Kidney (tissue), 13 donors: ENCODE measurements at regions not wholly inside any gene's neighbourhood (a gene's known extent, or its start where the extent isn't known, plus 50 kb on each side); places are given as distances from the start of the nearest gene placed in this dataset.

ENCODE experiments used
- DNase-seq, 5 donors: peaks; one replicate each; pipeline ENCODE4 v3.0.0-alpha.2; 2013 to 2020
- FAIRE-seq: peaks from 2 replicates; lab custom pipeline; 2012; peaks lifted over from hg19 to GRCh38; lab: Jason Lieb, UNC
- H3K27ac ChIP-seq, 2 donors: one replicate each; pipeline ENCODE4 v1.7.0; 2013; ENCODE audit warnings: low read depth in 2 of 2, low read length in 2 of 2, inconsistent platforms in 1 of 2
- H3K27me3 ChIP-seq: one replicate; pipeline ENCODE4 v1.7.1; 2013; ENCODE audit warnings: low read length, inconsistent platforms; ENCODE audit not compliant: control insufficient read depth, insufficient read depth
- H3K36me3 ChIP-seq, 3 donors: one replicate each; pipeline versions ENCODE4 v1.7.0 to v1.7.1; 2013; ENCODE audit warnings: low read length in 3 of 3, control low read depth in 1 of 3, inconsistent platforms in 1 of 3; ENCODE audit not compliant: insufficient read depth in 3 of 3, control insufficient read depth in 2 of 3
- H3K4me1 ChIP-seq, 3 donors: one replicate each; pipeline versions ENCODE4 v1.7.0 to v1.7.1; 2013; ENCODE audit warnings: low read length in 3 of 3, inconsistent platforms in 1 of 3, low read depth in 1 of 3; ENCODE audit not compliant: control insufficient read depth in 2 of 3, insufficient read depth in 2 of 3
- H3K4me3 ChIP-seq, 3 donors: one replicate each; pipeline versions ENCODE4 v1.7.0 to v1.8.1; 2013; ENCODE audit warnings: low read length in 3 of 3, control low read depth in 1 of 3, inconsistent platforms in 1 of 3
- H3K9ac ChIP-seq, 3 donors: one replicate each; pipeline versions ENCODE4 v1.7.0 to v1.7.1; 2013; ENCODE audit warnings: low read length in 3 of 3, control low read depth in 1 of 3, inconsistent platforms in 1 of 3
- H3K9me3 ChIP-seq, 3 donors: one replicate each; pipeline versions ENCODE4 v1.7.0 to v1.7.1; 2013; ENCODE audit warnings: low read length in 3 of 3, control low read depth in 1 of 3, inconsistent platforms in 1 of 3; ENCODE audit not compliant: control insufficient read depth in 2 of 3, insufficient read depth in 1 of 3
- intact Hi-C: fragments of 100-400 bp; cut with DNase I; formaldehyde crosslinking; loops from one replicate; pipeline ENCODE4 v1.11.1; 2022
- TF ChIP-seq, protein P1 (sequence below): IDR thresholded peaks from 3 replicates; pipeline ENCODE4 v1.5.1; 2012; ENCODE audit warnings: mild to moderate bottlenecking, moderate library complexity, borderline replicate concordance; ENCODE audit not compliant: insufficient read depth; ENCODE audit errors: extremely low read depth
- donor health status: control.
- donor health status: control.
- donor health status: control.
- donor health status: control.
- donor health status: control.
- donor health status: DM: yes; HTN: yes; CAD: no.
- donor health status: Normal renal cell carcinoma (clear cell type).

DNA sequence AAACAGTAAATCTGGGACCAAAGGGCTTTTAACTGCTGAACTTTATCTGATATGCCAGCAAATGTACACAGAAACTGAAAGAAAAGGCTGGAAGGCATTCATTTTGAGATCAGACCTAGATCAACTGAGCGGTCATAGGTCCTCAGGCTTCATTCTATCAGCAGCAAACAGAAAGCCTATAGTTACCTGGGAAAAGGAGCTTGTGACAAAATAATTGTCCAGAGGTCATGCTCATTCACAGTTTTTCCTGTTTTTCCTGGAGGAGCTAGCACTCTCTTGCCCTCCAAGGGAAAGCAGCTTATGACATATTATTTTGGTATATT, 320.2 kb downstream of the AHR start:
- intact Hi-C loops, result no loop called here

DNA sequence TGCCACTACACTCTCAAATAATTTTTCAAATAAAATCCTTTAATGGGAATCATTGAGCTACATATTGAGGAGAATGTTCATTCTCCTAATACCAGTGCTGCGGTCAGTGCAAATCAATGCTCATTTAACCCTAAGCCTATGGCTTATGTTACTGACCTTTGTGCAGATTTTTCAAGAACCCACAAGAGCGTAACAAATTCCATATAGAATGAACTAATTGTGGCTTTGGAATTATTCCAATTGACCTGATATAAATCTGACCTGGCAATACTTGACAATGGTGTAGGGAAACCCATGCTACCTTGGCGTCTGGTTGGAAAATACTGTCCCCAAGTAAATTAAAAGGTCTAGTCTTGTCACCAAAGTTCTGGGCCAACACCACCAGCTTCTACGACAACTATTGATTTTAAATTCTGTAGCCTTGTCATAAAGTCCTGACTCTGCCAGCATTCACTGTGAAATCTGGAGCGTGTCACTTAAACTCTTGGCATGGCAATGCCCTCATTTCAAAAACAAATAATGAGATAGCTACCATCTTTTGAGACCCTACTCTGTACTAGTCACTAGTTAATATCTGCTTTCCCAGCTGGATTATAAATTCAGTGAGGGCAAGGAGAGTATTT, 320.9 kb downstream of the AHR start:
- no peaks in the 10 kb centered on the region for H3K36me3 ChIP-seq
- no peak for DNase-seq
- no peak for FAIRE-seq
- TF ChIP-seq, protein P1, sequence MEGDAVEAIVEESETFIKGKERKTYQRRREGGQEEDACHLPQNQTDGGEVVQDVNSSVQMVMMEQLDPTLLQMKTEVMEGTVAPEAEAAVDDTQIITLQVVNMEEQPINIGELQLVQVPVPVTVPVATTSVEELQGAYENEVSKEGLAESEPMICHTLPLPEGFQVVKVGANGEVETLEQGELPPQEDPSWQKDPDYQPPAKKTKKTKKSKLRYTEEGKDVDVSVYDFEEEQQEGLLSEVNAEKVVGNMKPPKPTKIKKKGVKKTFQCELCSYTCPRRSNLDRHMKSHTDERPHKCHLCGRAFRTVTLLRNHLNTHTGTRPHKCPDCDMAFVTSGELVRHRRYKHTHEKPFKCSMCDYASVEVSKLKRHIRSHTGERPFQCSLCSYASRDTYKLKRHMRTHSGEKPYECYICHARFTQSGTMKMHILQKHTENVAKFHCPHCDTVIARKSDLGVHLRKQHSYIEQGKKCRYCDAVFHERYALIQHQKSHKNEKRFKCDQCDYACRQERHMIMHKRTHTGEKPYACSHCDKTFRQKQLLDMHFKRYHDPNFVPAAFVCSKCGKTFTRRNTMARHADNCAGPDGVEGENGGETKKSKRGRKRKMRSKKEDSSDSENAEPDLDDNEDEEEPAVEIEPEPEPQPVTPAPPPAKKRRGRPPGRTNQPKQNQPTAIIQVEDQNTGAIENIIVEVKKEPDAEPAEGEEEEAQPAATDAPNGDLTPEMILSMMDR, result no peak
- H3K9me3 ChIP-seq, result no peaks in the 10 kb centered on the region
- H3K27me3 ChIP-seq, result no peaks in the 10 kb centered on the region
- H3K4me3 ChIP-seq, result no peak overlapping the region
- H3K4me1 ChIP-seq, result no peaks in the 10 kb centered on the region
- H3K27ac ChIP-seq, result no peak overlapping the region
- intact Hi-C loops, result no loop called here
- H3K9ac ChIP-seq, result no peak overlapping the region

More for the DNA sequence above, 320.2 kb downstream of the AHR start:
- H3K4me1 ChIP-seq, result no peaks in the 10 kb centered on the region
- H3K27me3 ChIP-seq, result no peaks in the 10 kb centered on the region
- TF ChIP-seq, protein P1, result no peak
- H3K9me3 ChIP-seq, result no peaks in the 10 kb centered on the region
- no peak overlapping the region for H3K4me3 ChIP-seq
- FAIRE-seq (no peak), DNase-seq (no peak)
- H3K36me3 ChIP-seq, result no peaks in the 10 kb centered on the region
- H3K27ac ChIP-seq, result no peak overlapping the region
- no peak overlapping the region for H3K9ac ChIP-seq

DNA sequence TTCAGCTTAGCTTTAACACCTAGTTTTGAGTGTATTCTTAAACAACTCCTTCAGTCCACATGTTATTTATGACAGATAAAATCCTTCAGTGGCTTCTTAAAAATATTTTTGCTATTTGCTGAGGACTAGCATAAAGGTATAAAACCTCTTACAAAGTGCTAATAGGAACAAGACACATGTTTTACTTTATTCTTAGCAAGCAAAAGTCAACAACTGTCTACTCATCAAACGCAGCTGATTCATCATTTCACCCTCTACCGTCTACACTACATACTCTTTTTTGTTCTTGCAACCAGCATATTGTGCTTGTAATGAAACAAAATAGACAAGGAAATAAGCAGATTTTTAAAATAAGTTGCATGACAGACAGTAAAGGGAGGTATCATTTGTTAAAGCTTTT, 319.7 kb downstream of the SNX13 start:
- FAIRE-seq (no peak), DNase-seq (no peak)
- intact Hi-C loops, result no loop called here
- Histone ChIP-seq H3K4me1 (no peaks in the 10 kb centered on the region), H3K27ac (no peak overlapping the region), H3K9ac (no peak overlapping the region), H3K4me3 (no peak overlapping the region), H3K27me3 (no peaks in the 10 kb centered on the region), H3K9me3 (no peaks in the 10 kb centered on the region), H3K36me3 (no peaks in the 10 kb centered on the region)
- TF ChIP-seq, protein P1, result no peak

DNA sequence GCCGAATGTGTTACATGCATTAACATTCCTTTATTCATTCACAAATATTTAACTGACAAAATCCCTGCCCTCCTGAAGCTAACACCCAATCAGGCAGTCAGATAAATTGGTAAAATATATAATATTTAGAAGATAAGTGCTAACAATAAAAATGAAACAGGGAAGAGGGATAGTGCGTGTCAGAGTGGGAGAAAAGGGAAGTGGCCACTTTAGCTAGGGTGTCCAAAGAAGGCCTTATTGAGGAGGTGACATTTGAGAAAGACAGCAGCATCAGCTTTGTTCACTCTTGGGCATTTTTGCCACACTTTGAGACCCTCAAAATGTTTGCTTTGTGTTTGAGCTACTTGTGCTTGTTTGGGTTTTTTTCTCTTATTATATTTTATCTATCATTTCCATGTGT, 317.8 kb downstream of the SNX13 start:
- no peak overlapping the region for H3K4me3 ChIP-seq
- intact Hi-C loops, result no loop called here
- no peak overlapping the region for H3K9ac ChIP-seq
- H3K9me3 ChIP-seq, result no peaks in the 10 kb centered on the region
- DNase-seq (no peak), FAIRE-seq (no peak)
- H3K27me3 ChIP-seq, result no peaks in the 10 kb centered on the region
- no peaks in the 10 kb centered on the region for H3K36me3 ChIP-seq
- H3K27ac ChIP-seq, result no peak overlapping the region
- H3K4me1 ChIP-seq, result no peaks in the 10 kb centered on the region
- TF ChIP-seq, protein P1, result no peak
